ENCODE measurements at regions not wholly inside any gene's neighbourhood (a gene's known extent, or its start where the extent isn't known, plus 50 kb on each side); places are given as distances from the start of the nearest gene placed in this dataset.

- H3K27me3 Mint-ChIP-seq (ENCODE audit: low read depth): no peaks in the 10 kb centered on the region
- Histone ChIP-seq H3K9ac (ENCODE audit: extremely low read depth, insufficient read length, low read length) (no peak overlapping the region), H2BK5ac (ENCODE audit: insufficient read length, low read length) (no peak overlapping the region), H3K9me3 (ENCODE audit: control insufficient read depth, low read depth, low read length) (no peaks in the 10 kb centered on the region), H3K27ac (ENCODE audit: insufficient read length, low read depth, low read length) (no peak overlapping the region), H4K8ac (replicated peaks; ENCODE audit: insufficient read length, low read depth, low read length) (no peak overlapping the region), H4K20me1 (ENCODE audit: control insufficient read depth, insufficient read depth, insufficient read length) (no peaks in the 10 kb centered on the region), H3K14ac (ENCODE audit: insufficient read depth, low read length) (no peak overlapping the region), H2AFZ (ENCODE audit: low read length) (no peak overlapping the region), H2BK20ac (ENCODE audit: low read depth, low read length, poor library complexity, severe bottlenecking) (no peak overlapping the region), H2BK12ac (ENCODE audit: insufficient read length, low read depth, low read length) (no peak overlapping the region), H3K23ac (ENCODE audit: insufficient read length, low read depth, low read length) (no peak overlapping the region), H2BK15ac (ENCODE audit: low read depth, low read length) (no peak overlapping the region), H3K79me2 (ENCODE audit: insufficient read depth, low read length) (no peaks in the 10 kb centered on the region), H4K5ac (ENCODE audit: insufficient read length, low read depth, low read length) (no peak overlapping the region), H2AK5ac (ENCODE audit: insufficient read length, low read length) (no peak overlapping the region), H2BK120ac (ENCODE audit: low read depth, low read length, poor library complexity, severe bottlenecking) (no peak overlapping the region), H3K4ac (ENCODE audit: low read depth, low read length) (no peak overlapping the region), H3K23me2 (ENCODE audit: insufficient read length, low read depth, low read length, poor library complexity, severe bottlenecking) (no peaks in the 10 kb centered on the region), H3K4me2 (ENCODE audit: insufficient read depth, insufficient read length, low read length) (no peak overlapping the region), H3K18ac (ENCODE audit: insufficient read length, low read depth, low read length) (no peak overlapping the region), H3K27me3 (ENCODE audit: insufficient read depth, low read length) (no peaks in the 10 kb centered on the region), H4K91ac (ENCODE audit: insufficient read length, low read depth, low read length) (no peak overlapping the region), H3K56ac (ENCODE audit: insufficient read length, low read depth, low read length) (no peak overlapping the region), H3T11ph (ENCODE audit: low read length) (no peak overlapping the region), H3K4me1 (ENCODE audit: insufficient read depth, low read length) (peaks cover 2% of the 10 kb centered on the region; the same call in 1 of the 2 replicates), H3K79me1 (ENCODE audit: insufficient read depth, low read depth, low read length, poor library complexity, severe bottlenecking) (no peaks in the 10 kb centered on the region)
- no peak for TF ChIP-seq CTCF (conservative IDR thresholded peaks at IDR 0.05)
- WGBS (ENCODE audit: extremely low coverage, insufficient read length, low lambda C conversion rate): no CpG with 5 or more reads among the region's 2 CpGs
- no peaks in the 10 kb centered on the region for H3K36me3 Mint-ChIP-seq (ENCODE audit: insufficient read depth in 1 of 3, low read depth in 3 of 3)
- no peak for DNase-seq
- H3K27ac Mint-ChIP-seq: no peak overlapping the region
- peaks cover 11 to 18% of the 10 kb centered on the region in 2 experiments for H3K4me1 Mint-ChIP-seq
- no peak overlapping the region for H3K4me3 Mint-ChIP-seq
- H3K9me3 Mint-ChIP-seq: no peaks in the 10 kb centered on the region
These were observed 88.7 kb upstream of the UBE2E2 start for GRCh38 chr3:23114432-23114831.
